CD1c-positive myeloid dendritic cell (primary cell): ENCODE measurements at regions not wholly inside any gene's neighbourhood (a gene's known extent, or its start where the extent isn't known, plus 50 kb on each side); places are given as distances from the start of the nearest gene placed in this dataset.
"Not testable (repeated sequence)": the region's sequence is repeated elsewhere in the genome, so short reads cannot be mapped to it uniquely, and the experiment has no call there.

ENCODE experiments used
- DNase-seq: peaks from one replicate; pipeline ENCODE4 v3.0.0-alpha.2; 2016; ENCODE audit errors: extremely low spot score

DNA sequence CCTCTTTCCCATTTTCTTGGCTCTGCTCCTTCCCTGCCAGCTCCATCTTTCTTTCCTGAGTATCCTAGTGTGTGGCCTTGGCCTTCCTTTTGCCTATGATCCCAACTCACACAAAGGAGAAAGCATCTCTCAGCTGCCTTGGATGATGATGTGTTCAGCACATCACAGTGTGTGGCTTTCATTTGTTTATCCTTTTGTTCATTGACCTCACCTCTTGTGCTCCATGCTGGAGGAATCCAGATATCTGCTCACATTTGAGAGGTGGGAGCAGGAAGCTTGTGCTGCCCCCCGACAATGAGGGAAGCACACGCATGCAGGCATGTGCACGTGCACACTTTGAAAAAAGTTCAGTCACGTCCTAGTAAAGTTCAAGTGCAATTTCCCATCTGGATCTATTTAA, 131.0 kb downstream of the SMIM20 start:
- DNase-seq = no peak

DNA sequence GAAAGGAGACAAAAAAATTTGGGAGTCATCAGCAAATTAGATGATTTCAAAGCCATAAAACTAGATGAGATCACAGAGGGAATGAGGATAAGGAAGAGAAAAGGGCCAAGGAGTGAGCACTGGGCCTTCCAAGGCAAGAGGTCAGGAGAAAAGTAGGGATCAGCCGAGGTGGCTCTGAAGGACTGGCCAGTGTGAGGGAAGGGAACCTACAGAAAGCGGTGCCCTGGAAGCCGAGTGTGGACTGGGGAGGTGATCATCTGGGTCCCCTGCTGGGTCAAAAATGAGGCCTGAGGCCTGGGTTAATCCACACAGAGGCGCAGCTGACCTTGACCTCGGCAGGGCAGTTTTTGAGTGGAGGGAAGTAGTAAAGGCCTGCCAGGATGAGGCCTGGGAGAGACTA, 133.8 kb downstream of the SMIM20 start:
- DNase-seq = no peak

- DNase-seq = no peak
Observed at GRCh38 chr4:26048378-26048882, 134.4 kb downstream of the SMIM20 start.

DNA sequence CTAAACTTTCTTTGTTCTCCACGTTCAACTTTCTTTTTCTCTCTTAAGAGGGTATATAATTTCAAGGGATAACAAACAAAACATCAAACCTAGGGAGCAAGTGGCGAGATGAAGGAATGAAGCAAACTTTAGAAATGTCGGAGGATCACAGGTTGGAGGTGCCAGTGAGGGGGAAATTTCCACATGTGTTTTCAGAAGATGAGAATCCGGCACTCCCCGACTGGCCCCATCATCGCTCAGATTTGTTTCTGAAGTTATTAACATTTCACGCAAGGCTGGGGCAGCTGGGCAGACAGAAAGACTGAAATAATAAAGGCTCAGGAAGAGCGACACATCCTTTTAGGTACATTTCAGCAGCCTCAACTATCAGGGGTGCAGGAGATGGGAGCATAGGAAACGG, 134.9 kb downstream of the SMIM20 start:
- DNase-seq = no peak

GRCh38 chr4:26049447-26049846, 135.4 kb downstream of the SMIM20 start:
- no peak for DNase-seq

GRCh38 chr4:26050212-26050643, 136.2 kb downstream of the SMIM20 start:
- DNase-seq = peak; percentile 95

GRCh38 chr4:26050671-26051070, 136.7 kb downstream of the SMIM20 start:
- DNase-seq = no peak

DNA sequence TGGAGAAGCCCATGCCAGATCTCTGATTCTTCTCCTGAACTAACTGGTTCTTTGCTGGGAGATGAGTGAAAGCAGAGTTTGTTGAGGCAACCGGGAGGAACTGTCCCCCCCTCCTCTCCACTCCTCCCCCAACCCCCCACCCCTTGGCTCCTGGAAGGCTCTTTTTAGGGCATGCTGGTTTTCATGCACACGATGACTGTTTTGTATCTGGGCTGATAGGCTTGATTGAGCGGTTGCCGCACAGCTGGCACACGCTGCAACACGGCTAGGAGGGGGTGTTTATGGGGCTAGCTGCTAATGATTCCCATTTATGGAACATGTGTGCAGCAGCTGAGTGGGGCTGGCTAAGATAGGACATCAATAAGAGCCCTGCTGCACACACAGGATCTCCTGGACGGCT, 137.2 kb downstream of the SMIM20 start:
- DNase-seq = no peak

GRCh38 chr4:26052663-26053541, 138.9 kb downstream of the SMIM20 start:
- peak; percentile 66 for DNase-seq

- DNase-seq = peak; percentile 52
Observed at GRCh38 chr4:26053761-26054160, 139.7 kb downstream of the SMIM20 start.

GRCh38 chr4:26055855-26056254, 141.8 kb downstream of the SMIM20 start:
- DNase-seq = no peak

- DNase-seq = no peak
Observed at GRCh38 chr4:26056406-26056805, 142.4 kb downstream of the SMIM20 start.

- peak; percentile 32 for DNase-seq
Observed at GRCh38 chr4:26057839-26058238, 143.8 kb downstream of the SMIM20 start.

- no peak for DNase-seq
Observed at GRCh38 chr4:26058537-26058936, 144.5 kb downstream of the SMIM20 start.

GRCh38 chr4:26059391-26060154, 145.6 kb downstream of the SMIM20 start:
- no peak for DNase-seq

GRCh38 chr4:26060286-26060685, 146.3 kb downstream of the SMIM20 start:
- DNase-seq = no peak

DNA sequence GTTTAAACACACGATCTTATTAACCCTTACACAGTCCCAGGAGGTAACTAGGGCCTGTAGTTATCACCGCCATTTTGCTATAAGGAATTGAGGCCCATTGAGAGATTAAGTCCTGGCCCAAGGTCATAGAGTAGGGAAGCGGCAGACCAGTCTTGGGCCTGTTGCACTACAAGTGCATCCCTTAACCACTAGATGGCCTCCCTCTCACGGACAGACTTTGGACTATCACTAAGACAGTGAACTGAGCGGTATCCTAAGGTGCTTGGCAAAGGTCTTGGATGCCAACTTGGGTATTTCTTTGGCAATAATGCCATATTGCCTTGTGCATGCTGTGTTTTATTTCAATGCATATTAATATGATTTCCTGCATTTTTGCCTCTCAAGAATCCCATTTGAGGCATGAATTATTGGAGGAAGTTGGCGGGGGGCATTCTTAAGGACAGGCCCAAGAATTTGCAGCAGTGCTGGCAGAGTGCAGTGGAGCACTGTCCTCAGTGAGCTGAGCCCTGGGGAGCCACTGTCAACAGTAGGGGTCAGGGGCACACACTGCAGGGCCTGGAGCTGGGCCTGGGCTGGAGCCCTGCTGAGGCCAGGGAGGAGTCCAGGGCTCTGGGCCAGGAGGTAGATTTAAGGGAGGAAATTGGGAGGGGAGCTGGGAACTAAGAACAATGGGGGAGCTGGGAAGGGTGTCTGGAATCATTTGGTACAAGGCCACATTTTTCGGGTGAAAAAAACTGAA, 147.4 kb downstream of the SMIM20 start:
- peak; percentile 70 for DNase-seq

GRCh38 chr4:26062215-26062614, 148.2 kb downstream of the SMIM20 start:
- DNase-seq = no peak

DNA sequence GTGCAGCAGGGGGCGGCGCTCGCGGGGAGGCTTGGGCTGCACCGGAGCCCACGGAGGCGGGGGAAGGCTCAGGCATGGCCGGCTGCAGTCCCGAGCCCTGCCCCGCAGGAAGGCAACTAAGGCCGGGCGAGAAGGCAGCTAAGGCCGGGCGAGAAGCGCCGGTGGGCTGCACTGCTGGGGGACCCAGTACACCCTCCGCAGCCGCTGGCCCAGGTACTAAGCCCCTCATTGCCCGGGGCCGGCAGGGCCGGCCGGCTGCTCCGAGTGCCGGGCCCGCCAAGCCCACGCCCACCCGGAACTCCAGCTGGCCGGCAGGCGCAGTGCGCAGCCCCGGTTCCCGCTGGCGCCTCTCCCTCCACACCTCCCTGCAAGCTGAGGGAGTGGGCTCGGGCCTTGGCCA, 150.0 kb downstream of the SMIM20 start:
- not testable (repeated sequence) for DNase-seq

DNA sequence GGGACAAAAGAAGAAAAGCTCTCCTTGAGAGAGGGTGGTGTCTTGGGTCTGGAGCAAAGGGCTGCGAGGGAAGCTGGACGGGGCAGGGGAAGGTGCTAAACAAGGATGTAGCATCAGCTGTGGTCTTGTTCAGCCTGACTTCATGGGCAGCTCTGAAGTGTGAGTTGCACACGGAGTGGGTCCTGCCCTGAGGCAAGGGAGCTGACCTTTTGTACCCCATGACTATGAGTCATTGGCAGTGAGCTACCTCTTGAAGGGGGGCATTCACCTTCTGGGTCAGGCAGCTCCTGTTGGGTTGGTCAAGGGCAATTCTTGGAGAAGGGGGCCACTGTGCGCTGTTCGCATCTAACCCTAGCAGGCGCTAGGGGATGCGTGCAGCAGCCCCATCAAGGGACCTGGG, 151.8 kb downstream of the SMIM20 start:
- DNase-seq = no peak

DNA sequence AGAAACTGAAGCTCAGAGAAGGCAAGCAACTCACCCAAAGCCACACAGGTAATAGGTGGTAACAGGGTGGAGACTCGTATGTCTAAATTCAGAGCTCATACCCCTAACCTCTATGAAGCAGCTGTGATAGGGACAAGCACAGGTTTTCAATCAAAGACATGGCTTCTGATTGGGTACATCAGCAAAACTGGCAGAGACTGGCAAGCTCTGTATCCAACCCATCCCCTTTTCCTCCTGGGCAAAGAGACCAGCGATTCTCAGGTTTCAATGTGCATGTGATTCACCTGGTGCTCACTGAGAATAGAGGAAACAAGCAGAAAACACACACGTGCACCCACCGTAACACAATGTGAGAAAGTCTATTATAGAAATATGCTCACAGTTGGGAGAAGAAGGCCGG, 153.0 kb downstream of the SMIM20 start:
- no peak for DNase-seq

- DNase-seq = no peak
Observed at GRCh38 chr4:26069218-26069617, 155.2 kb downstream of the SMIM20 start.
